Vagina (tissue), 2 donors: ENCODE measurements at regions not wholly inside any gene's neighbourhood (a gene's known extent, or its start where the extent isn't known, plus 50 kb on each side); places are given as distances from the start of the nearest gene placed in this dataset.

Experiments used
- POLR2A ChIP-seq, 2 donors: fragments of 450-650 bp; IDR thresholded peaks; one replicate each; pipeline ENCODE4 v1.6.1; 2017; ENCODE audit warnings: antibody characterized with exemption in 2 of 2, mild to moderate bottlenecking in 2 of 2, moderate library complexity in 2 of 2
- POLR2AphosphoS5 ChIP-seq, 2 donors: sonication (generic); formaldehyde crosslinking; IDR thresholded peaks; one replicate each; pipeline ENCODE4 v1.9.0; 2017; ENCODE audit warnings: antibody characterized with exemption in 2 of 2, mild to moderate bottlenecking in 2 of 2, low read depth in 1 of 2; ENCODE audit not compliant: insufficient read depth in 1 of 2
- TF ChIP-seq, protein P1 (sequence below), 3 experiments: fragments of 450-650 bp in 2 of 3; fragments of 200-600 bp in 1 of 3; sonication (generic) in 1 of 3; IDR thresholded peaks; one replicate each; pipeline ENCODE4 v1.5.1; 2017 to 2019; ENCODE audit warnings: antibody characterized with exemption in 3 of 3, mild to moderate bottlenecking in 2 of 3, moderate library complexity in 2 of 3

DNA sequence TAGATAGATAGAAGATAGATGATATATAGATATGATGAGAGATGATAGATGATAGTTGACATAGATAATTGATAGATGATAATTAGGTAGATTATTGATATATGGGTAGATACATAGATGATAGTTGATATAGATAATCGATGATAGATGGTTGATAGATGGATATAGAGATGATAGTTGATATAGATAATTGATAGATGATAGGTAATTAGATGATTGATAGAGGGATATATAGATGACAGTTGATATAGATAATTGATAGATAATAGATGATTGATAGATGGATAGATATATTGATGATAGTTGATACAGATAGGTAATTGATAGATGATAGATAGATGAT lies 72.3 kb downstream of the PRR15 start:
- no peak for TF ChIP-seq POLR2A (IDR thresholded peaks at IDR 0.05)
- TF ChIP-seq, protein P1, sequence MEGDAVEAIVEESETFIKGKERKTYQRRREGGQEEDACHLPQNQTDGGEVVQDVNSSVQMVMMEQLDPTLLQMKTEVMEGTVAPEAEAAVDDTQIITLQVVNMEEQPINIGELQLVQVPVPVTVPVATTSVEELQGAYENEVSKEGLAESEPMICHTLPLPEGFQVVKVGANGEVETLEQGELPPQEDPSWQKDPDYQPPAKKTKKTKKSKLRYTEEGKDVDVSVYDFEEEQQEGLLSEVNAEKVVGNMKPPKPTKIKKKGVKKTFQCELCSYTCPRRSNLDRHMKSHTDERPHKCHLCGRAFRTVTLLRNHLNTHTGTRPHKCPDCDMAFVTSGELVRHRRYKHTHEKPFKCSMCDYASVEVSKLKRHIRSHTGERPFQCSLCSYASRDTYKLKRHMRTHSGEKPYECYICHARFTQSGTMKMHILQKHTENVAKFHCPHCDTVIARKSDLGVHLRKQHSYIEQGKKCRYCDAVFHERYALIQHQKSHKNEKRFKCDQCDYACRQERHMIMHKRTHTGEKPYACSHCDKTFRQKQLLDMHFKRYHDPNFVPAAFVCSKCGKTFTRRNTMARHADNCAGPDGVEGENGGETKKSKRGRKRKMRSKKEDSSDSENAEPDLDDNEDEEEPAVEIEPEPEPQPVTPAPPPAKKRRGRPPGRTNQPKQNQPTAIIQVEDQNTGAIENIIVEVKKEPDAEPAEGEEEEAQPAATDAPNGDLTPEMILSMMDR (IDR thresholded peaks at IDR 0.05) = no peak
- TF ChIP-seq POLR2AphosphoS5 (IDR thresholded peaks at IDR 0.05; ENCODE audit: insufficient read depth in 1 of 2, low read depth in 1 of 2) = no peak
